Small intestine (tissue), 7 donors: ENCODE measurements at regions not wholly inside any gene's neighbourhood (a gene's known extent, or its start where the extent isn't known, plus 50 kb on each side); places are given as distances from the start of the nearest gene placed in this dataset.

ENCODE experiments used
- DNase-seq, 2 donors: peaks; one replicate each; pipeline versions ENCODE4 v3.0.0 to v3.0.0-alpha.2; 2013
- FAIRE-seq: peaks from 2 replicates; lab custom pipeline; 2012; peaks lifted over from hg19 to GRCh38; lab: Jason Lieb, UNC
- H3K27ac ChIP-seq, 3 donors: one replicate each; pipeline ENCODE4 v1.5.1; 2013; ENCODE audit warnings: low read length in 2 of 3, mild to moderate bottlenecking in 2 of 3, control low read depth in 1 of 3, inconsistent platforms in 1 of 3, low read depth in 1 of 3, moderate library complexity in 1 of 3
- H3K27me3 ChIP-seq, 3 donors: one replicate each; pipeline ENCODE4 v1.6.1; 2013; ENCODE audit warnings: low read length in 3 of 3, inconsistent platforms in 1 of 3; ENCODE audit not compliant: control insufficient read depth in 3 of 3, insufficient read depth in 3 of 3
- H3K36me3 ChIP-seq, 3 donors: one replicate each; pipeline ENCODE4 v1.6.1; 2013; ENCODE audit warnings: low read length in 3 of 3, inconsistent platforms in 1 of 3, low read depth in 1 of 3, mild to moderate bottlenecking in 1 of 3, moderate library complexity in 1 of 3; ENCODE audit not compliant: control insufficient read depth in 3 of 3, insufficient read depth in 2 of 3
- H3K4me1 ChIP-seq, 3 donors: one replicate each; pipeline ENCODE4 v1.6.1; 2013; ENCODE audit warnings: low read length in 2 of 3, inconsistent platforms in 1 of 3, low read depth in 1 of 3, mild to moderate bottlenecking in 1 of 3, moderate library complexity in 1 of 3; ENCODE audit not compliant: control insufficient read depth in 3 of 3, insufficient read depth in 2 of 3
- H3K4me3 ChIP-seq, 3 donors: one replicate each; pipeline ENCODE4 v1.5.1; 2013; ENCODE audit warnings: low read length in 3 of 3, control low read depth in 1 of 3, inconsistent platforms in 1 of 3, low read depth in 1 of 3, mild to moderate bottlenecking in 1 of 3, moderate library complexity in 1 of 3
- H3K9me3 ChIP-seq, 2 donors: one replicate each; pipeline ENCODE4 v1.6.1; 2013; ENCODE audit warnings: low read depth in 1 of 2, low read length in 1 of 2; ENCODE audit not compliant: control insufficient read depth in 2 of 2, insufficient read depth in 1 of 2
- WGBS, 3 donors: extraction: QIAGEN DNeasy Blood & Tissue Kit; methylation state at CpG; one replicate each; pipeline ENCODE4 v1.1.7; 2013; 5-methylcytosine and 5-hydroxymethylcytosine counted together
- donor health status: healthy with polysubstance abuse.
- donor health status: control.
- donor health status: control.
- donor health status: Bipolar disorder and iron deficiency.
- donor health status: healthy.

DNA sequence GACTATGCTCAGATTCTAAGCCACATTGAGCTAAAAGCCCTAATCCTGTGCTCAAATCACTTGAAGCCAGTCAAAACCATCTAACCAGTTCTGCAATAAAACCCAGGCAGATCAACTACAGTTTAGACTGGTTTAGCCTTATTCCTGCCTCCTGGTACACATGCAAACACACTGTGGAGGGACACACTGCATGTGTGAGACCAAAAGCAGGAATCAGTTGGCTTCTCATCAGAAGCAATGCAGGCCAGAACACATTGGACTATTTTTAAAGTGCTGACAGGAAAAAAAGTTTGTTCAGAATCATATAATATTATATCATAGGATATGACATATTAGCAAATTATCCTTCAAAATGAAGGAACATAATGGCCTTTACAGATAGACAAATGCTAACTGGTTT, 52.5 kb upstream of the NT5C1B start:
- no peak overlapping the region for H3K27ac ChIP-seq
- FAIRE-seq = no peak
- H3K27me3 ChIP-seq = no peaks in the 10 kb centered on the region
- DNase-seq = no peak
- peaks cover 0 to 3% of the 10 kb centered on the region in 2 donors for H3K9me3 ChIP-seq
- no peaks in the 10 kb centered on the region for H3K4me1 ChIP-seq
- peaks cover 0 to 5% (median 0%) of the 10 kb centered on the region in 3 donors for H3K36me3 ChIP-seq
- no peak overlapping the region for H3K4me3 ChIP-seq

GRCh38 chr2:18639756-18640453, 50.5 kb upstream of the NT5C1B start:
- 85 to 91% (median 88%) methylated on average over 8 of the region's 8 CpGs for WGBS, 3 donors
- no peaks in the 10 kb centered on the region for H3K4me1 ChIP-seq
- H3K36me3 ChIP-seq = peaks cover 0 to 5% (median 0%) of the 10 kb centered on the region in 3 donors
- no peak overlapping the region for H3K27ac ChIP-seq
- no peak for DNase-seq
- H3K9me3 ChIP-seq = no peaks in the 10 kb centered on the region
- H3K4me3 ChIP-seq = no peak overlapping the region
- no peaks in the 10 kb centered on the region for H3K27me3 ChIP-seq
- no peak for FAIRE-seq
